ENCODE measurements at regions not wholly inside any gene's neighbourhood (a gene's known extent, or its start where the extent isn't known, plus 50 kb on each side); places are given as distances from the start of the nearest gene placed in this dataset.
A peak's percentile ranks its signal among the peaks of the same experiment; 100 is the strongest.

DNA sequence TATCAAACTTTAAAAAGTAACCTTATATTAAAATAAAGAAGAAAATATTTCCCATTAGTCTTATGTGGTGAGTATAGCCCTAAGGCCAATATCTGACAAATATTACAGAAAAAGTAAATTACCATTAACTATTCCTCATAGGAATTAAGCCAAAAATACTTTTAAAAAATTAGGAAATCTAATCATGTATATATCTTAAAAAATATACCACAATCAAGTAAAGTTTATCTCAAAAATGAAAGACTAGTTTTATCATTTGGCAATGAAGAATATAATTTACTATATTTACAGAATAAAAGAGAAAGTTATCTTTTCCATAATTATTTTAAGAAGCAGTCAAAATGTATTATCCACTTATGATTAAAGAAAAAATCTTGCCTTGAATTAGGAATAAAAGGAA lies 458.8 kb upstream of the ZNF462 start:
- no peak for FAIRE-seq
- no peaks in the 10 kb centered on the region for H3K36me3 ChIP-seq (ENCODE audit: control insufficient read depth, insufficient read depth, low read length)
- TF ChIP-seq, protein P1, sequence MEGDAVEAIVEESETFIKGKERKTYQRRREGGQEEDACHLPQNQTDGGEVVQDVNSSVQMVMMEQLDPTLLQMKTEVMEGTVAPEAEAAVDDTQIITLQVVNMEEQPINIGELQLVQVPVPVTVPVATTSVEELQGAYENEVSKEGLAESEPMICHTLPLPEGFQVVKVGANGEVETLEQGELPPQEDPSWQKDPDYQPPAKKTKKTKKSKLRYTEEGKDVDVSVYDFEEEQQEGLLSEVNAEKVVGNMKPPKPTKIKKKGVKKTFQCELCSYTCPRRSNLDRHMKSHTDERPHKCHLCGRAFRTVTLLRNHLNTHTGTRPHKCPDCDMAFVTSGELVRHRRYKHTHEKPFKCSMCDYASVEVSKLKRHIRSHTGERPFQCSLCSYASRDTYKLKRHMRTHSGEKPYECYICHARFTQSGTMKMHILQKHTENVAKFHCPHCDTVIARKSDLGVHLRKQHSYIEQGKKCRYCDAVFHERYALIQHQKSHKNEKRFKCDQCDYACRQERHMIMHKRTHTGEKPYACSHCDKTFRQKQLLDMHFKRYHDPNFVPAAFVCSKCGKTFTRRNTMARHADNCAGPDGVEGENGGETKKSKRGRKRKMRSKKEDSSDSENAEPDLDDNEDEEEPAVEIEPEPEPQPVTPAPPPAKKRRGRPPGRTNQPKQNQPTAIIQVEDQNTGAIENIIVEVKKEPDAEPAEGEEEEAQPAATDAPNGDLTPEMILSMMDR (IDR thresholded peaks at IDR 0.05; ENCODE audit: insufficient read depth, low read length, severe bottlenecking), result no peak

DNA sequence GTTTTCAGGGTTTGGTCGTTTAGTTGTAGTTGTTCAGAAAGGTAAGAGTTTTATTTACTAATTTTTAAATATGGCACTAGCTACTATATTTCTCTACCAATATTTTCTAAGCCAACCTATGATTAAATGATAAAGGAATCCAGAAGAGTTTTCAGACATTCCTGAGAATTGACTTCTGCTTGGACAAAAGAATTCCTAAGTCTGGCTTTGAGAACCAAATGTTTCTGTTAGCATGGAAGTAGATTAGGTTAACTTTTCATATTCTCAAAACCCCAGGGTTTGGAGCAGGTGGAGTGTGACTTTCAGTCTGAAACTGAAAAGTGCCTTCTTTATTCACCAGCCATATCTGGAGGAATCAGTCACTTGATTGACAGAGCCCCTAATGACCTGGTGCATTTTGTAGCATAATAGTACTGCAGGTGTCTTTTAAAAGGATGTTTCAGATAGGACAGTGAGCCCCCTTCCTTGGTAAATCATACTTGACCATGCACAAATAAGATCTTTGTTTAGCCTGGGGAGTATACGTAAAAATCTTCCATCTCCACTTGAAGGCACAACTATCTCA lies 457.0 kb upstream of the ZNF462 start:
- DNase-seq (ENCODE audit: low read depth) (peak; percentile 34), FAIRE-seq (no peak)
- no peaks in the 10 kb centered on the region for H3K27me3 ChIP-seq (ENCODE audit: control insufficient read depth, insufficient read depth, low read length)
- TF ChIP-seq, protein P1 (IDR thresholded peaks at IDR 0.05; ENCODE audit: insufficient read depth, low read length, severe bottlenecking), result no peak
- no peak overlapping the region for H3K4me3 ChIP-seq (ENCODE audit: low read depth, low read length)
- no peaks in the 10 kb centered on the region for H3K36me3 ChIP-seq (ENCODE audit: control insufficient read depth, insufficient read depth, low read length)

More for the DNA sequence above, 458.8 kb upstream of the ZNF462 start:
- no peaks in the 10 kb centered on the region for H3K27me3 ChIP-seq (ENCODE audit: control insufficient read depth, insufficient read depth, low read length)
- no peak for DNase-seq (ENCODE audit: low read depth)
- H3K4me3 ChIP-seq (ENCODE audit: low read depth, low read length), result no peak overlapping the region

DNA sequence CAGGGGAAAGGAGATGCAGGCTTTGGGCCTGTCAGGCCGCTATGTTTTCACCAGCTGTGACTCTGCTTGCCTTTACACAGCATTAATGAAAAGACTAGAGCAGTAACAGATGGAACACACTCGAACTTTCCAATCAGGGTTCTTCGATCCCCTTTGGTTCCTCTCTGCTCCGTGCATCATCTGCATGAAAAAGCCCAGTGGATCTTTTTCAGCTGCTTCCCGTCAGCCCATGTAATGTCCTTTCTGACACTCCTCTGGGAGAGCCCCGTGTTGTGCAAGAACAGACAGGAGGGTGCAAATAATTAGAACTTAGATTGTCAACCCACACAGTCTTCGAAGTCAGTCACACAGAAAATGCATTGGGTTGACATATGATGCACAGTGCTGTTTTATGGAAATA lies 448.9 kb upstream of the ZNF462 start:
- DNase-seq (ENCODE audit: low read depth) (no peak), FAIRE-seq (no peak)
- no peak overlapping the region for H3K4me3 ChIP-seq (ENCODE audit: low read depth, low read length)
- no peaks in the 10 kb centered on the region for H3K27me3 ChIP-seq (ENCODE audit: control insufficient read depth, insufficient read depth, low read length)
- TF ChIP-seq, protein P1 (IDR thresholded peaks at IDR 0.05; ENCODE audit: insufficient read depth, low read length, severe bottlenecking), result no peak
- no peaks in the 10 kb centered on the region for H3K36me3 ChIP-seq (ENCODE audit: control insufficient read depth, insufficient read depth, low read length)

DNA sequence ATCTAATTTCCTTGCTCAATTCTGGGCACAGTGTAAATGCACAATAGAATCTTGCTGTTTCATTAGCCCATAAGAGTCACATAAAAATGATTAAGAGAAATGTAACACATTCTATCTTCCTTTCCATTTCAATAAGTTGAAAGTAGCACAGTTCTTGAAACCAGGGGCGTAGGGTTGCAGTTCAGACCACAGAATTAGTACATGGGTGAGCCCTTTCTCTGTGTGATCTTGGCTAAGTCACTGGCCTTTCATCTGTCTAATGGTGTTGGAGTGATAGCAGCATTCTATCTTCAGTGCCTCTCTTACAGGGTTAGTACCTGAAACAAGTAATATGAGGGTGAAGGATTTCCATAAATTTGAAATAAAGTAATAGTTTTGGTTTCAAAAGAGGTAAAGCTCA lies 445.3 kb upstream of the ZNF462 start:
- no peaks in the 10 kb centered on the region for H3K27me3 ChIP-seq (ENCODE audit: control insufficient read depth, insufficient read depth, low read length)
- DNase-seq (ENCODE audit: low read depth) (no peak), FAIRE-seq (no peak)
- no peak overlapping the region for H3K4me3 ChIP-seq (ENCODE audit: low read depth, low read length)
- TF ChIP-seq, protein P1 (IDR thresholded peaks at IDR 0.05; ENCODE audit: insufficient read depth, low read length, severe bottlenecking), result no peak
- H3K36me3 ChIP-seq (ENCODE audit: control insufficient read depth, insufficient read depth, low read length), result no peaks in the 10 kb centered on the region

DNA sequence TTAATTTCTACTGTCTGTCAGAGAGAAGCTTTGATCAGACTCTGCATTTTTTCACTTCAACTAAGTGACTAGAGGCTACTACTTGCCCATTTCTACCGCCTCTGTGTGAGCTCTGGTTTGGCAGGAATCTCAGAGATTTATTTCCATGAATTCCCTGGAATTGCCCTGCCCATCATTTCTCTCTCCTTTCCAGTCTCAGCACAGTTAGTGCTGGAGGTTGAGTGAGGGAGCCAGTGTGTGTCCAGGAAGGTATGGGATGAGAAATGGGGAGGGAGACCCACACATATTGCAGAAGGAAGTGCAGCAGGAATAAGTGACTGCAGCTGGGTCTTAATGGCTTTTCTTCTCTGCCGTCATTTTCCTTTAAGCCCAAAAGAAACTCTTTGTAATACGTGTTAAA lies 443.1 kb upstream of the ZNF462 start:
- Histone ChIP-seq H3K36me3 (ENCODE audit: control insufficient read depth, insufficient read depth, low read length) (no peaks in the 10 kb centered on the region), H3K27me3 (ENCODE audit: control insufficient read depth, insufficient read depth, low read length) (no peaks in the 10 kb centered on the region), H3K4me3 (ENCODE audit: low read depth, low read length) (no peak overlapping the region)
- no peak for FAIRE-seq
- DNase-seq (ENCODE audit: low read depth), result no peak
- TF ChIP-seq, protein P1 (IDR thresholded peaks at IDR 0.05; ENCODE audit: insufficient read depth, low read length, severe bottlenecking), result no peak

DNA sequence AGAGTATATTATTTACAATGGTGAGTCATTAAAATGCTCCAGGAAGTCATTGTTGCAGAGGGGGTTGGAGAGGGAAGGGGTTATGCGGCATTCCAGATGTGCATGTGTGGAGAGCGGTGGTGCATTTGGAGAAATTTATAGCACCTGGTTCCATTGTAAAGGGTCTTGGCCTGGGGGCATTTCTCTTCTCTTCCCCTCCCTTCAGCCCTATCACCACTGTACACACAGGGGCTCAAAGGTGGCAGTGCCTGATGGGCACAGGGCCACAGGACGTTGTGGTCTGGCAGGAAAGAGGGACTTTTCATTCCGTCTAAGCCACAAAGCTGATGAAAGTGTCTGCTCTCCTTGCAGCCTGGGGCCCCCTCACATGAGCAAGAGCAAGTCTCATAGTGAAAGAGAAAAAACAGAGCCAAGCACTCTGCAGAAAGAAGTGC lies 442.4 kb upstream of the ZNF462 start:
- no peaks in the 10 kb centered on the region for H3K36me3 ChIP-seq (ENCODE audit: control insufficient read depth, insufficient read depth, low read length)
- DNase-seq (ENCODE audit: low read depth) (peak; percentile 57), FAIRE-seq (no peak)
- no peak overlapping the region for H3K4me3 ChIP-seq (ENCODE audit: low read depth, low read length)
- TF ChIP-seq, protein P1 (IDR thresholded peaks at IDR 0.05; ENCODE audit: insufficient read depth, low read length, severe bottlenecking), result no peak
- no peaks in the 10 kb centered on the region for H3K27me3 ChIP-seq (ENCODE audit: control insufficient read depth, insufficient read depth, low read length)
